Esophagus squamous epithelium (tissue), 5 donors: ENCODE measurements at regions not wholly inside any gene's neighbourhood (a gene's known extent, or its start where the extent isn't known, plus 50 kb on each side); places are given as distances from the start of the nearest gene placed in this dataset.
A peak's percentile ranks its signal among the peaks of the same experiment; 100 is the strongest.
"Not testable (repeated sequence)": the region's sequence is repeated elsewhere in the genome, so short reads cannot be mapped to it uniquely, and the experiment has no call there.

Experiments
- DNase-seq: peaks from one replicate; lab custom pipeline; 2025; lab: John Stamatoyannopoulos, UW
- H3K27ac ChIP-seq, 4 donors: fragments of 200-600 bp; sonication (generic); one replicate each; pipeline ENCODE4 v1.5.1; 2016 to 2019; ENCODE audit warnings: mild to moderate bottlenecking in 1 of 4
- H3K27me3 ChIP-seq, 4 donors: fragments of 200-600 bp; sonication (generic); 1 replicate in 3 of 4; 2 replicates in 1 of 4; pipeline versions ENCODE4 v1.5.1 to v1.6.0; 2017 to 2021; ENCODE audit warnings: antibody characterized with exemption in 1 of 4
- H3K36me3 ChIP-seq, 3 donors: fragments of 200-600 bp; sonication (generic); one replicate each; pipeline ENCODE4 v1.5.1; 2016 to 2019
- H3K4me1 ChIP-seq, 3 donors: fragments of 200-600 bp; sonication (generic); one replicate each; pipeline ENCODE4 v1.5.1; 2017 to 2019
- H3K4me3 ChIP-seq, 4 donors: fragments of 200-600 bp; sonication (generic); 1 replicate in 3 of 4; 2 replicates in 1 of 4; pipeline ENCODE4 v1.5.1; 2016 to 2019; ENCODE audit warnings: mild to moderate bottlenecking in 2 of 4, moderate library complexity in 1 of 4
- H3K9me3 ChIP-seq, 3 donors: fragments of 200-600 bp; sonication (generic); one replicate each; pipeline ENCODE4 v1.5.1; 2016 to 2019
- CTCF ChIP-seq, 6 experiments: fragments of 450-650 bp in 4 of 6; fragments of 200-600 bp in 2 of 6; sonication (generic) in 2 of 6; IDR thresholded peaks; one replicate each; pipeline ENCODE4 v1.5.1; 2016 to 2019; ENCODE audit warnings: antibody characterized with exemption in 6 of 6, mild to moderate bottlenecking in 4 of 6, moderate library complexity in 4 of 6
- POLR2A ChIP-seq, 4 donors: fragments of 450-650 bp; IDR thresholded peaks; one replicate each; pipeline ENCODE4 v1.6.1; 2017; ENCODE audit warnings: antibody characterized with exemption in 4 of 4, mild to moderate bottlenecking in 4 of 4, moderate library complexity in 3 of 4
- WGBS, 2 donors: methylation state at CpG; one replicate each; pipeline ENCODE4 v1.1.5; 2018; 5-methylcytosine and 5-hydroxymethylcytosine counted together
- intact Hi-C: fragments of 100-400 bp; cut with DNase I; formaldehyde crosslinking; loops from one replicate; pipeline ENCODE4 v1.15.0; 2022
- small RNA-seq, 4 donors: library from RNA; depleted of rRNA; stranded (forward); fragments of <200 nt; gene quantifications; one replicate each; pipeline ENCODE3, GENCODE V24; 2016
- donor health status: DM: yes; HTN: yes; CAD: no.

DNA sequence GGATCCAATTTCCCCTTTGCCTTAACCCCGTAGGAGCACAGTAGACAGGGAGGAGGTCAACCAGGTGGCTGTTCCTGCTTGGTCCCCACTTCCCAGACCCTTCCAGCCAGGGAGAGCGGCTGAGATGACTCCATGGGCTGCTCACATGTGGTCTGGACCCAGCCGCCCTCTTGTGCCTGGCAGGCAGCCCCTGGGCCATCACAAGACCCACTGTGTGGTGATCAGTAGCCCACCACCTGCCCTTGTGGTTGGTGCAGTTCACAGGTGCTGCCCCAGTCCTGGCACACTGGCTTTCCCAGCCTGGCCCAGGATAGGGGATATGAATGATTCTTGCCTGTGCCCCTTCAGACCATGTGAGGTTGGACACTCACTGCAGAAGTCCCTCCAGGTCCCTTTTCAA is 1556.7 kb downstream of the FOXD4L5 start:
- Histone ChIP-seq H3K27ac (no peak overlapping the region), H3K9me3 (no peaks in the 10 kb centered on the region), H3K36me3 (no peaks in the 10 kb centered on the region), H3K4me1 (no peaks in the 10 kb centered on the region), H3K27me3 (no peaks in the 10 kb centered on the region), H3K4me3 (no peak overlapping the region)
- TF ChIP-seq POLR2A (IDR thresholded peaks at IDR 0.05) = no peak
- no peak for TF ChIP-seq CTCF (IDR thresholded peaks at IDR 0.05)
- DNase-seq = no peak
- intact Hi-C loops = no loop called here
- 60% methylated on average over 1 of the region's 3 CpGs; no CpG with 5 or more reads in 1 of the 2 donors for WGBS, 2 donors

DNA sequence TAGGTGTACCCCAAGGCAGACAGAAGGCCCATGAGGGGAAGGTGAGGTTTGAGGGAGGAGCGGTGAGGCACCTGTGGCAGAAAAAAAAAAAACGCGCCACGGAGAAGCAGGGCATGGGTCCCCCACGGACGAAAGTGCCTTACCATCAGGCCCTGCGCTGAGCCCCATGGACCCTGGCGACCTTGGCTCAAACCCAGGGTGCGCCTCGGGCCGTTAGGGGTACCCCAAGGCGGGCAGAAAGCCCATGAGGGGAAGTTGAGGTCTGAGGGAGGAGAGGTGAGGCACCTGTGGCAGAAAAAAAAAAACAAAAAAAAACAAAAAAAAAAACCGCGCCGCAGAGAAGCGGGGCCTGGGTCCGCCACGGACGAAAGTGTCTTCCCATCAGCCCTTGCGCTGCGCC is 1576.7 kb downstream of the FOXD4L5 start:
- intact Hi-C loops, H3K27ac ChIP-seq, H3K36me3 ChIP-seq, DNase-seq, H3K9me3 ChIP-seq, H3K4me3 ChIP-seq, H3K4me1 ChIP-seq, H3K27me3 ChIP-seq: not testable (repeated sequence)
- 76% methylated on average over 20 of the region's 21 CpGs; no CpG with 5 or more reads in 1 of the 2 donors for WGBS, 2 donors

DNA sequence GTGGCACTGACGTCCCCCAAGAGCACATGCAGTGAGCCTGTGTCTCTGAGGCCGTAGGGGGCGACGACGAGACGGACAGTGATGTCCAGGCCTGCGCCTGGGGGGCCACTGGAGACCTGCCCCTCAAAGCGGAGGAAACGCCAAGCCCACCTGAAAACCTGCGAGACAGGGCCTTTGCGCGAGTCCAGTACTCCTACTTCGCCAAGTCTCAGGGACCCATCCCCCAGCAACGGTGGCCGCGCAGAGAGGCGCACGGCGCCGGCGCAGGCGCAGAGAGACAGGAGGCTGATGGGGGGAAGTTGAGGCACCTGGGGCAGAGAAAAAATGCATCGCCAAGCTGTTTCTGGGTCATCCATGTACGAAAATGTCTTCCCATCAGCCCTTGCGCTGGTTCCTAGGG is 1580.6 kb downstream of the FOXD4L5 start:
- H3K27me3 ChIP-seq, H3K27ac ChIP-seq, H3K36me3 ChIP-seq, DNase-seq, intact Hi-C loops, H3K4me3 ChIP-seq, H3K4me1 ChIP-seq, H3K9me3 ChIP-seq: not testable (repeated sequence)
- WGBS, 2 donors = 80 to 83% methylated on average over 7 to 21 of the region's 25 CpGs

DNA sequence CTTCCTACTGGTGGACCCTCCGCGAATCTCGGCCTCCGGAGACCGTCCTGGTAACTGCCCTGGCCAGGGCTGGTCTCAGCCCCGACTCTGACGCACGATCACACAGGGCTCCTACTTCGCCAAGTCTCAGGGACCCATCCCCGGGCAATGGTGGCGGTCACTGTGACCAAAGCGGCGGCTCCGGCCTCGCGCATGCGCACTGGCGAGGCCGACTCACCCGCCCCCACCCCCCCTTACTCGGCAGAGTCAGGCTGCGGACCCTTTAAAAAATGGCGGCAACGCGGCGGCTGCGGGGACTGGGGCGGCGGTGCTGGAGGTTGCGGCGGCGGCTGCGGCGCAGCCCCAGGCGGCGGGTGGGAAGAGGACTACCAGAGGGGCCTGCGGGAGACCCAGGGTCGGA is 1581.3 kb downstream of the FOXD4L5 start:
- intact Hi-C loops, DNase-seq, H3K9me3 ChIP-seq, H3K27me3 ChIP-seq, H3K27ac ChIP-seq, H3K4me1 ChIP-seq, H3K36me3 ChIP-seq: not testable (repeated sequence)
- H3K4me3 ChIP-seq = peak overlapping the region in 3 of 4 donors; percentile 24 to 45 (median 29)
- WGBS, 2 donors = 48 to 55% methylated on average over 2 of the region's 38 CpGs

DNA sequence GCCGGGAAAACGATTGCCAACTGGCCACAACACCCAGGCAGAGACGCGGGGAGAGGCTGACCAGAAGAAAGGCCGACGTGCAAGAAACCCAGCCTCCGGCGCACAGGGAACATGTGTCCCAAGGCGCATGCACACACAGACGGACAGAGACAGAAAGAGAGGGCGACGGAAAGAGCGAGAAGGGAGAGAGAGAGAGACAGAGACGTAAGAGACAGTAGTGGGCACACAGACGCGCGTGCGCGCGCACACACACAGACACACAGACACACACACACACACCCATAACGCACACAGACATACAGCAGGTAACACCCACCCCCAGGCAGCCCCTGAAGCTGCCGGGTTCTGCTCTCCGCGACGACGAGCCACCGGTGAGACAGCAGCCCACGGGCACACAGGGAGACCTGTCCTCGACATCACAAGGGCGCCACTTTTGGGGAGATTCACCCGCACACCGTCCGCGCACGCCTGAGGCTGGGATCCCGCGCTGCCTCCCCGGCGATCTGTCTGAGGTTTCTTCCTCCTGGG is 1581.8 kb downstream of the FOXD4L5 start:
- H3K27ac ChIP-seq, DNase-seq, H3K27me3 ChIP-seq, intact Hi-C loops, H3K9me3 ChIP-seq, H3K36me3 ChIP-seq, H3K4me1 ChIP-seq: not testable (repeated sequence)
- peak overlapping the region in 3 of 4 donors; percentile 24 to 45 (median 29) for H3K4me3 ChIP-seq
- 71 to 89% methylated on average over 11 to 29 of the region's 39 CpGs for WGBS, 2 donors

Small RNA genes in the stretch of these regions (small RNA-seq; reads per million reads assigned to genes)
- gene MIR4477B (0 reads per million in 4 donors), gene PTGER4P3 (0 reads per million in 4 donors), gene RNA5SP284 (0 to 0.89 (median 0.45) reads per million in 4 donors)
